Thoracic aorta (tissue), 2 donors: ENCODE measurements at regions not wholly inside any gene's neighbourhood (a gene's known extent, or its start where the extent isn't known, plus 50 kb on each side); places are given as distances from the start of the nearest gene placed in this dataset.

Experiments used
- ATAC-seq: fragments of 150-250 bp; one replicate; pipeline ENCODE4 v1.8.0; 2017; ENCODE audit warnings: low read depth; ENCODE audit not compliant: insufficient number of reproducible peaks, low FRiP score
- DNase-seq: peaks from one replicate; pipeline ENCODE4 v3.0.0-alpha.2; 2020; ENCODE audit warnings: low spot score
- H3K27ac ChIP-seq, 2 donors: fragments of 200-600 bp; sonication (generic); 1 replicate in 1 of 2; 2 replicates in 1 of 2; pipeline ENCODE4 v1.5.1; 2016; ENCODE audit warnings: mild to moderate bottlenecking in 2 of 2, moderate library complexity in 2 of 2
- H3K27me3 ChIP-seq: fragments of 200-600 bp; sonication (generic); replicated peaks from 2 replicates; pipeline ENCODE4 v1.6.0; 2016; ENCODE audit warnings: mild to moderate bottlenecking; ENCODE audit not compliant: insufficient read depth
- H3K36me3 ChIP-seq: fragments of 200-600 bp; sonication (generic); one replicate; pipeline ENCODE4 v1.5.1; 2016
- H3K4me1 ChIP-seq, 2 donors: fragments of 200-600 bp; sonication (generic); 1 replicate in 1 of 2; 2 replicates in 1 of 2; pipeline versions ENCODE4 v1.5.1 to v1.6.0; 2016; ENCODE audit warnings: low read depth in 2 of 2, mild to moderate bottlenecking in 1 of 2; ENCODE audit not compliant: control insufficient read depth in 1 of 2
- H3K4me3 ChIP-seq: fragments of 200-600 bp; sonication (generic); 2 replicates; pipeline ENCODE4 v1.5.1; 2016; ENCODE audit warnings: mild to moderate bottlenecking
- H3K9me3 ChIP-seq: fragments of 200-600 bp; sonication (generic); 2 replicates; pipeline ENCODE4 v1.5.1; 2016
- CTCF ChIP-seq: fragments of 200-600 bp; sonication (generic); IDR thresholded peaks from one replicate; pipeline ENCODE4 v1.5.1; 2019; ENCODE audit warnings: antibody characterized with exemption

- no peak overlapping the region for H3K4me3 ChIP-seq
- TF ChIP-seq CTCF: no peak
- no peak overlapping the region for H3K27ac ChIP-seq
- H3K27me3 ChIP-seq: no peaks in the 10 kb centered on the region
- H3K4me1 ChIP-seq: peaks cover 4 to 18% of the 10 kb centered on the region in 2 donors
- ATAC-seq (no peak), DNase-seq (no peak)
- H3K9me3 ChIP-seq: no peaks in the 10 kb centered on the region
- no peaks in the 10 kb centered on the region for H3K36me3 ChIP-seq
These were observed 64.4 kb upstream of the NCOR2 start for GRCh38 chr12:124631681-124632256.

GRCh38 chr12:124630791-124631313 lies 63.4 kb upstream of the NCOR2 start:
- no peak overlapping the region for H3K27ac ChIP-seq
- no peaks in the 10 kb centered on the region for H3K27me3 ChIP-seq
- H3K9me3 ChIP-seq: no peaks in the 10 kb centered on the region
- DNase-seq (no peak), ATAC-seq (no peak)
- no peaks in the 10 kb centered on the region for H3K36me3 ChIP-seq
- H3K4me1 ChIP-seq: peaks cover 13 to 28% of the 10 kb centered on the region in 2 donors
- TF ChIP-seq CTCF: no peak
- no peak overlapping the region for H3K4me3 ChIP-seq

- Histone ChIP-seq H3K36me3 (no peaks in the 10 kb centered on the region), H3K27ac (peak overlapping the region in 1 of 2 donors; percentile 34), H3K9me3 (no peaks in the 10 kb centered on the region), H3K4me3 (no peak overlapping the region), H3K27me3 (no peaks in the 10 kb centered on the region), H3K4me1 (peaks cover 14 to 37% of the 10 kb centered on the region in 2 donors)
- ATAC-seq (no peak), DNase-seq (no peak)
- no peak for TF ChIP-seq CTCF
These were observed 62.5 kb upstream of the NCOR2 start for GRCh38 chr12:124629789-124630480.

DNA sequence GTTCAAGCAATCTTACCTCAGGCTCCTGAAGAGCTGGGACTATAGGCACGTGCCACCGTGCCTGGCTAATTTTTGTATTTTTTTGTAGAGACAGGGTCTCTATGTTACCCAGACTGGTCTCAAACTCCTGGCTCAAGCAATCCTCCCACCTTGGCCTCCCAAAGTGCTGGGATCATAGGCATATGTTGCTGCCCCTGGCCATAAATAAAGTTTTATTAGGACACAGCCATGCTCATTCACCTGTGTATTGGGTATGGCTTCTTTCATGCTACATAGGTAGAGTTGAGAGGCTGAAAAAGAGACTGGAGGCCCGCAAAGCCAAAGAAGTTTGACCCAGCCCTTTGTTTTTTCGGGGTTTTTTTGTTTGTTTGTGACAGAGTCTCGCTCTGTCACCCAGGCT lies 61.7 kb upstream of the NCOR2 start:
- ATAC-seq (no peak), DNase-seq (no peak)
- Histone ChIP-seq H3K9me3 (no peaks in the 10 kb centered on the region), H3K36me3 (no peaks in the 10 kb centered on the region), H3K4me1 (peaks cover 14 to 38% of the 10 kb centered on the region in 2 donors), H3K27ac (no peak overlapping the region), H3K27me3 (no peaks in the 10 kb centered on the region), H3K4me3 (no peak overlapping the region)
- no peak for TF ChIP-seq CTCF

DNA sequence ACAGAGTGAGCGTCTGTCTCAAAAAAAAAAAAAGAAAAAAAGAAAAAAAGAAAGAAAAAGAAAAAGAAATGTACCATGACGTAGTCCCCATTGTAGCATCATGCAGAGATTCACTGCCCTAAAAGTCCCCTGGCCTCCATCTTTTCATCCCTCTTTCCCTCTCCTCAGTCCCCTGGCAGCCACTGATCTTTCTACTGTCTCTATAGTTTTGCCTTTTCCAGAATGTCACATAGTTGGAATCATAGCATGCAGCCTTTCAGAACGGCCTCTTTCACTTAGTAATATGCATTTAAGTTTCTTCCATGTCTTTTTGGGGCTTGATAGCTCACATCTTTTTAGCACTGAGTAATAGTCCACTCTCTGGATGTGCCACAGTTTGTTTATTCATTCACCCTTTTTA lies 60.5 kb upstream of the NCOR2 start:
- no peak for TF ChIP-seq CTCF
- Histone ChIP-seq H3K36me3 (no peaks in the 10 kb centered on the region), H3K4me1 (peaks cover 14 to 38% of the 10 kb centered on the region in 2 donors), H3K27me3 (no peaks in the 10 kb centered on the region), H3K9me3 (no peaks in the 10 kb centered on the region), H3K4me3 (no peak overlapping the region), H3K27ac (no peak overlapping the region)
- no peak for DNase-seq
- no peak for ATAC-seq
